Posterior cingulate gyrus (tissue), 11 donors: ENCODE measurements at regions not wholly inside any gene's neighbourhood (a gene's known extent, or its start where the extent isn't known, plus 50 kb on each side); places are given as distances from the start of the nearest gene placed in this dataset.

ENCODE experiments used
- DNase-seq, 10 donors: peaks; one replicate each; pipeline versions ENCODE4 v3.0.0 to v3.0.0-alpha.2; 2020 to 2021; ENCODE audit warnings: mixed read lengths in 3 of 10
- intact Hi-C: fragments of 100-400 bp; cut with DNase I; formaldehyde crosslinking; loops from one replicate; pipeline ENCODE4 v1.15.1; 2023

DNA sequence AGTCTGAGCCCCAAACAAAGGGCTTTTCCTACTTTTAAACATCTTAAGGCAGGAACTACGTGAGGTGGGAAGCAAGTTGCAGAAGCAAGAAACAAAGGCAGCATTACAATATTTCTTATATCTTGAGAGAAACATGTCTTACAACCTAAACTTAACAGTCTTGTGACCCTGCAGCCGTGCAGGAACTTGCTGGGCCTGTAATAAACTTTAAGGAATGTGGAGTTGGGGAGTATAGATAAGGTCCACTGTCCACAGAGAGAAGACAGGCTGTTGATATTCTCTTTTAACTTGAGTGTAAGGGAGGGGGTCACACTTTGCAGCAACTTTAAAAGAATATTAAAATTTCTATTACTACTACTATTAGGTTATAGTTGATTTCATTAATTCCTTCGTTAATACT is 214.6 kb upstream of the HTR2A start:
- DNase-seq = no peak
- intact Hi-C loops = no loop called here

DNA sequence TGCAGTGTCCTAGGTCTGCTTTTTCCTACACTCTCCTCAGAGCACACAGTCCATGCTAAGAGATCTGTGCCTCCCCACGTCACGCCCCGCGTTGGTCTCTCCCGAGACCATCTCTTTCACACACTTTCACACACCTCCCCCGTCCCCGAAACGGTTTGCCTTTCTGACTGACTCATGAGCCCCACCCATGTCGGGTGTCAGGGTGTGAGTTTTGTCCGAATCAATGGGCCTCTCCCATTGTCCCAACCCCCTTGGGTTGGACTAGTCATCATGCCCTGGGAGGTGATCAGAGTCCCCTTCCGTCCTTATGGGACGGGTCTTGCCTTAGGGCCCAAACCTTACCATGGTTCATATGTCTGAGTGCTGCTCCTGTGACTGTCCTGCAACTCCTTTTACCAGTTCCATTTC is 214.0 kb upstream of the HTR2A start:
- peak in 1 of 10 donors; percentile 59 for DNase-seq
- intact Hi-C loops = no loop called here

DNA sequence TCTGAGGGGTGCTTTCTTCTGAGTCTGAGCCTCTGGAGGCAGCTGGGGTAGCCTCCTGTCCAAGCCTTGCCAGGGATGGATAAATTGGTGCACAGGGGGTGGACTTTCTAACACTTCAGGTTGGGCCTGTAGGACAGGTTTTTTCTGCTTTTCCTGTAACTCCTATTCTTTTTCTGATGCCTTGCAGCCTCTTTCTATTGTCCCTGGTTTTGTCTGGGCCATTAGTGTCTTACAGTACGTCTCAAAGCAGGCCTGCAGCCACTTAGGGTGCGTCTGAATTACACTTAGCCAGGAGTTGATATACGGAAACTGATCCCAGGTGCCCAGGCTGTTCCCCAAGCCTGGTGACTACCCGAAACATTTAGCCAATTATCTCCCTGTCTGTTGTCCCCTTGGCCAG is 213.3 kb upstream of the HTR2A start:
- intact Hi-C loops = no loop called here
- DNase-seq = no peak

DNA sequence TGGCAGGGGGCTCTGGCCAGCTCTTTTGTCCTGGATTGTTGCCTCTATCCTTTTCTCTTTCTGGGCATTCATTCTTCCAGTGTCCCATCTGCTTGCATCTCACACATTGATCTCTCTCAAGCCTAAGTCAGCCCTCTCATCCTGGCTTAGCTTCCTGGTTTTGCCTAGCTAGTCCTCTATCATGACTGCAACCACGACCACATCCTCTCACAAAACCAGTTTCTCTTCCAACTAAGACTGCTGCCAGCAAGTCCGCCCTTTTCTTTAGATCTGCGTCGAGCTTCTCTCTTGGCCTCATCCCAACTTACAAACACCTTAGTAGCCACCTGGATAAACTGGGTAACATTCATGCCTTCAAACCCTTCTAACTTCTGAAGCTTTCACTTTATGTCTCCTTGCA is 212.2 kb upstream of the HTR2A start:
- DNase-seq = no peak
- intact Hi-C loops = no loop called here

DNA sequence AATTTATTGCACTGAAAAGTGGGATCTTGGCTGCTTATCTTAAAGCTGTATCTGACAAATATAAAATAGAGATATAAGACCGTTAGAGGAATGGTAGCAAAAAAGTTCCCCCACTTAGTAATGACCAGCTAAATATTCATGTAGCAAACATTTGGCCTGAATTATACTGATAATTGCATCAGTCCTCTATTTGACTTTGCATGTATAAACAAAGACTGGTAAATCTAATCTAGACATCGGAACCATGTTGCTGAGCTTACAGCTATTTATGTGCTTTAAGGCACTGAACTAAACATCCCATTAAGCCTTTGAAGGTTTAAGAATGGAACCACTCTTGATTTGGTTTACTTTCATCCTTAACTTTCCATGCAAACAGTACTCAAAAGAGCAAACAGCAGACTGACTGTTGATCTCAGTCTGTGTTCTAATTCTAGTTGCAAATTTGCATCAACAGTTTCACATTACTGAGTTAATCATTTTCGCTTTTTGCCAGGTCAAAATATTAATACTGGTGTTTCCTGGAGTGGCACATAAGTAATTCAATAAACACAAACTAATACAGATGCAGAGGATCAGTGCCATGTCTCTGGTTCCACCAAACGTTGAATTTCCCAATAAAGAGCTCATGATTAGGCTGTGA is 203.5 kb upstream of the HTR2A start:
- intact Hi-C loops = no loop called here
- no peak for DNase-seq

DNA sequence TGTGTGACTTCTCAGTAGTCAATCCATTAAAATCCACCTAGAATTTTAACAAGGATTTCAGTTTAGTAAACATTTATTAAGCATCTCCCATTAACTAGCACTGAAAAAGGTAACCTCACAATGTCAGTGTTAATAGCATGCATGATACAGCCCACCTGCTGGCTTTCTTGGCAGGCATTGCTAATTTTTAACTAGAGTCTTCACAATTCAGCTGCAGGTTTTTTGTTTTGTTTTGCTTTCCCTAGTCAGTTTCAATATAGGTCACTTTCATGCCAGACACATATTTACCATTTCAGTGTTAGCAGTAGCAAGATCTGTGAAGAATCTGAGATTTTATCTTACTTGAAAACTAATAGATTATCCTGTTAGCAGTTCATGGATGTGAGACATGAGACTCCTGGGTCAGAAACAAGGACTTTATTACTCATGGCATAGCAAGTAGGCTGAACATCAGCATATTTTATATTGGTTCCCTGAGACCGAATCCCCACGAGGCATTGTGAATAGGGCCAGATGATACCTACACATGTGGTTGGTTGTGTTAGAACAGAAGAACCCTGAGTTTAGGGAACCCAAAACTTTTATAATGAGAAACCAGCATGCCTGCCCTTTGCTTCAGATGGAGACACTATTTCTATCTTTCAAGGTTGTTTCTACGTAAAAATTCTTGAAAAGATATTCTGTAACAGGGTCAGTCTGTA is 198.0 kb upstream of the HTR2A start:
- intact Hi-C loops = no loop called here
- no peak for DNase-seq

DNA sequence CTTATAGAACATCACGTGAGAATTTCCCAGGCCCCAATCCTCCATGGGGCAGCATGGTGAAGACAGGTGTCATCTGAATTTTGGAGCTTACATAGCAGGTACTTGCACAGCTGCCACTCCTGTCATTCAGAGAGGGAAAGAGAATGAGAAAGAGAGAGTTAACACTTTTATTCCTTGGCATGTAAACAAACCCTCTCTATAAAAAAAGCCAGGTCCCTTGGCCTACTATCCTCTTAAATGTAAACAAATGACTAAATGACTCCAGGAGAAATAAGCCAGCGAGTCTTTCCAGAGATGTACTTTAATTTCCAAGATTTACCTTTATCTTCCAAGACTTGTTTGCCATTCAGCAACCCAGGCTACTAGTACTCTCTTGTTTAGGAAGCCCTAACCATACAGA is 195.3 kb upstream of the HTR2A start:
- intact Hi-C loops = no loop called here
- no peak for DNase-seq

DNA sequence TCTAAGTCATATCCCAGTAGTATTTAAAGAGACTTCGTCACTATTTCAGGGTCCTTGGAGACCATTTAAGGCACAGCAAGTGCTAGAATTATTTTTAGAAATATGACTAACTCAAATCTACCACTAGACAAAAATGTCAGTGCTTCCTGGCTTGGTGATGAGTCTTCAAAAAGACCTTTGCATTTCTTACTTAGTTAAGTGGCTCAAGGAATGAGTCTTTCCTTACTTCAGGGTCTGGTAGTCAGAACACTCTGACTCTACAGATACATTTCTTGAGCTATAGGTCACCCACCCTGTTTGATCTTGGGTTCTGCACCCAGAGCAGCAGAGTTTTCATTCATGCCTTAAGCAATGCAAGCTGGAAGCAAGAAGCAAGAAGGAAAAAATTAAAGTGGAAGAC is 191.0 kb upstream of the HTR2A start:
- intact Hi-C loops = no loop called here
- DNase-seq = no peak

DNA sequence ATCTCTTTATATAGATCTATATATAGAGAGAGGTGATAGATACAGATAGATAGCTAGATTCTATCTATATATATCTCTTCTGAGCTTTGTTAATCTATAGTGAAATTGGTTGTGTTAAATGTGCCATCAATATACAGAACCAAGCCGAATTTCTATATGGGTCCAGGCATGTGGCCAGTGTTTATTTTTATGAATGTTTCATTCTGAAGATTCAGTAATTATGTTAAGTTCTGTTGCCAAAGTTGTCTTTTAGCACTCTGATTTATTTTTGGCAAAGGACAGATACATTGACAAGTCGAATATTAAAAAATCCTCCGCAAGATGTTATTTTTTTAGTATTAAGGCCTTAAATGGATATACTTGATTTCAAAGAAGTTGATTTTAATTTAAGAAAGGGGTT is 190.4 kb upstream of the HTR2A start:
- no peak for DNase-seq
- intact Hi-C loops = no loop called here

DNA sequence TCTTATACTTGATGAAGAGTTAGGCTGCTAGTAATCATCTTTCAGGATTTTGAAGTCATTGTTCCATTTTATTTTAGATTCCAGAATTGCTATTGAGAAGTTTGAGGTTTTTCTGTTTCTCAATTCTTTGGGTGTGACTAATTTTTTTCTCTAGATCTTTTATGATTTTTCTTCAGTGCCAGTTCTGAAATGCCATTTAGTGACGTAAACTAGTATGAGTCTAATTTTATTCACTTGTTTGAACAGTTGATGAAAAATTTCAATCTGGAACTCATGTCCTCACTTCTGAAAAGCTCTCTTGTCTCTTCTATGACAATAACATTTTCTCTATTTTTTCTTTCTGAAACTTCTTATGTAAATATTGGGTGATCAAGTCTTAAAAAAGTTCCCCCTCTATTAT is 188.5 kb upstream of the HTR2A start:
- intact Hi-C loops = no loop called here
- DNase-seq = no peak

DNA sequence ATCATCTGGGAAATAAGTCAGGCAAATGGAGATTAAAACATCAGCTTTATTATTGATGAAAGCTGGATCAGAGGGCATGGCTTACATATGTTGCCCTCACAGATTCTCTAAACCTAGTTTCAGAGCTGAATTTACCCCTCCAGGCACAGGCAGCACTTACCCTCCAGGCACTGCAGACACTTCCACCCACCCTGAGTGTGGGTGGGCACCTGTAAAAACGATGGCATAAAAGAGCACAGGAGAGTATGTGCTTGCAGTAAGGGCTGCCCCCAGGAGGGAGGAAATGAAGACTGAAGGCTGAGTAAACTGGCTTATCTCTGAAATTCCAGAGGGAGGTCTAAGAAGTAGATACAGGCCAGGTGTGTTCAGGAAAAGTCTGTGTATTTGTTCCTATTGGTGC is 185.0 kb upstream of the HTR2A start:
- intact Hi-C loops = no loop called here
- DNase-seq = peak in 1 of 10 donors; percentile 64

DNA sequence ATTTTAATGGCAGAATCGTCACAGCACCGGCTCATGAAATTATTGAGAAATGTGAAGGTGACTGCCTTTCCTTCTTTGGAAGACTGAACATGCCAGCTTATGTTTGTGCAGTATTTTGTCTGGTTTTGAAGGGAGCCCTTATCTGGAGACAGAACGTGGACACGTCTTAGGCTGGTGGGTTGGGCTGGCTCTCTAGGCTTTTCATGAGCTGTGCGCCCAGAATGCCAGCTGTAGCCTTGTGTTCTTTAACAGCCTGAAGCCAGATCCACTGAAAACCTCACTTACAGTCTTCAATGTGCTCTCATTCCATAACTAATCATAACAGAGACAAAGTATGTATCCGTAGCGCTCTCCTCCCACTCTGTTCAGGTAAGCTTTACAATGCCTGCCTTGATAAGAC is 184.4 kb upstream of the HTR2A start:
- DNase-seq = peak in 6 of 10 donors; percentile 13 to 88 (median 46)

DNA sequence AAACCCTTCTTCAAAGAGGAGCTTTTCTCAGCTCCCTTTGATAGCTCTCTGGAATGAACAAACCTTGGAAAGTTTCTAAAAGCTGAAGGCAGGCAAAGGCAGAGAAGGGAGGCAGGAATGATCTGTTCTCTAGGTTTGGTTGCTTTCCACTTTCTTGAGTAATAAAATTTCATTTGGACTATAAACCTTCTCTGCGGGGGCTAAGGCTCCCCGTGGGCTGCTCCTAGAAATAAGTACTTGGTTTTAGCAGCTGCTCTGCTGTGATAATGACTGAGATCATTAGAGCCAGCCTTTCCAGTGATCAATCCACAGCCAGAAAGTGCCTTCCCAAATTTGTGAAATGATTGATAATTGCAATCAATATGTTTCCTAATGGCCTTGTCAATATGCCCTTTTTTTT is 183.8 kb upstream of the HTR2A start:
- peak in 2 of 10 donors; percentile 21 to 43 for DNase-seq
- intact Hi-C loops = no loop called here

More for the DNA sequence above, 184.4 kb upstream of the HTR2A start:
- intact Hi-C loops = no loop called here

DNA sequence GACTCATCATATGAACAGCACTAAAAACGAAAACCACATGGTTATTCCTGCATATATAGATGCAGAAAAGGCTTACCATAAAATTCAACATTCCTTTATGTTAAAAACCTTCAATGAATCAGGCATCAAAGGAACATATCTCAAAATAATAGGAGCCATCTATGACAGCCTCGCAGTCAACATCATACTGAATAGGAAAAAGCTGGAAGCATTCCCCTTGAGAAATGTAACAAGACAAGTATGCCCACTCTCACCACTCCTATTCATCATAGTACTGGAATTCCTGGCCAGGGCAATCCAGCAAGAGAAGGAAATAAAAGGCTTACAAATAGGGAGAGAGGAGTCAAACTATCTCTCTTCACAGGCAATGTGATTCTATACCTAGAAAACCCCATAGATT is 179.6 kb upstream of the HTR2A start:
- DNase-seq = no peak
- intact Hi-C loops = no loop called here

DNA sequence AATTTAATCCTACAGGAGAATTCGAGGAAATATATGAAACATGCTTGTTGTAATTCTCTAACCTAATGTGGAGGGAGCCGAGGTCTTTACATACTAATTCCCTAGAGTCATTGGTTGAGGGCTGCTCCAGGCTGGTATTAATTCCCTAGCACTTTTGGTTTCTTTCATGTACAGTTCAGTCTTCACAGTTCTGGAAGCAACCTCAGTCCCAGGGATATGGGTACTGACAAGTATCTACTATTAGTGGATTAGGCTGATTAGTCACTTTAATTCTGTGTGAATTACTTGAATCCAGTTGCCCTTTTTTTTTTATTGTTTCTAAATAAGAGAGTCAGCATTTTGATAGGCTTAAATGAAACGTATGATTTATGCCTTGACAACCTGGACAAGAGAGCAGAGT is 172.3 kb upstream of the HTR2A start:
- DNase-seq = no peak
- intact Hi-C loops = no loop called here

DNA sequence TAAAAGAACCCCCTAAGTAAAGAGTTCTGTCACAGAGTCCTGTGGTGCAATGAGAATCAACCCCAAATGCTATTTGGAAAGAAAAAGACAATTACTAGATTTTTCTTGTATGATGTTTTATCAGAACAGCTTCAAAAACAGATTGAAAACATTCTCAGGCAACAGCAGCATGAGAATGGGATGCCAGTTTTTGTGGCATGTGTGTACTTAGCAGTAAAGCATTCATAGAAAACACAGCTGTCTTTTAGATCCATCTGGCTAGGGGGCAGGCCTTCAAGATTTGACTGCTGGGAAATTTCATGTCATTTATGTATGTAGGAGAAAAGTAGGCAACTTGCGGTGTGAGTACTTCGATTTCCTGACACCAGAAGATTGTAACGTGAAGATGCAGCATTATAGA is 170.5 kb upstream of the HTR2A start:
- intact Hi-C loops = no loop called here
- no peak for DNase-seq

DNA sequence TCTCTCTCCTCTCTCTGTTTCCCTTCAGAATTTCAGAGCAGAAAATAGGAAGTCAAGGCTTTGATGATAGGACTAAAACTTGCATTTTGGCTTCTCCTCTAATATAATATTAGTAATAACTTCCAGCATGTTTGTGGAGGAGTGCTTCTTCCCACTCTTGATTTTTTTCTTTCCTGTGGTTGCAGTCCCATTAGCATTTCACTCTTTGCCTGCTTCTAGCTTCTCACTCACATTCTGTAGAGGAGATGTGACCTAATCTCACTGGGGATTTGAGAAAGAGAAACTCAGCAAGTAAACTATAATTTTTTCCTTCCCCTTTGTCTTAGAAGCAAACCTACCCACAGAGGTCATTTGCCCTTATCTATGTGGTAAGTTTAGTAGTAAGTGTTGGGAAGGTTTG is 169.4 kb upstream of the HTR2A start:
- intact Hi-C loops = no loop called here
- DNase-seq = no peak

DNA sequence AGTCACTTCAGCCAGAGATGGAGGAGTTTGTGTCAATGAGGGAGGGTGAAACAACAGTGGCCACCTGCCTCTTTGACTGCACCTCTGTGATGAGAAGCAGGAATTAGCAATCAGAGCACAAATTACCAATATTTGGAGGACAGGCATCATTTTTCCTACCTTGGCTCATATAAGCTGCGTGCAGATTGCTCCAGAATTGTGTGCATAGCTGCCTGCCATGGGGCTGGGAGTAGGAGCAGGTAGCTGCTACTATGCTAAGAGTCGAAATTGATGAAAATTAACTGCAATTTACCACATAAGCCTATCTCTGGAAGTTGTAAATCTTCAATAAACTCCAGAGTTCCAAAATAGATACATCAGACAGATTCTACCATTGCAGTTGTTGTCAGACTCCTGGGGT is 167.5 kb upstream of the HTR2A start:
- intact Hi-C loops = no loop called here
- DNase-seq = no peak

DNA sequence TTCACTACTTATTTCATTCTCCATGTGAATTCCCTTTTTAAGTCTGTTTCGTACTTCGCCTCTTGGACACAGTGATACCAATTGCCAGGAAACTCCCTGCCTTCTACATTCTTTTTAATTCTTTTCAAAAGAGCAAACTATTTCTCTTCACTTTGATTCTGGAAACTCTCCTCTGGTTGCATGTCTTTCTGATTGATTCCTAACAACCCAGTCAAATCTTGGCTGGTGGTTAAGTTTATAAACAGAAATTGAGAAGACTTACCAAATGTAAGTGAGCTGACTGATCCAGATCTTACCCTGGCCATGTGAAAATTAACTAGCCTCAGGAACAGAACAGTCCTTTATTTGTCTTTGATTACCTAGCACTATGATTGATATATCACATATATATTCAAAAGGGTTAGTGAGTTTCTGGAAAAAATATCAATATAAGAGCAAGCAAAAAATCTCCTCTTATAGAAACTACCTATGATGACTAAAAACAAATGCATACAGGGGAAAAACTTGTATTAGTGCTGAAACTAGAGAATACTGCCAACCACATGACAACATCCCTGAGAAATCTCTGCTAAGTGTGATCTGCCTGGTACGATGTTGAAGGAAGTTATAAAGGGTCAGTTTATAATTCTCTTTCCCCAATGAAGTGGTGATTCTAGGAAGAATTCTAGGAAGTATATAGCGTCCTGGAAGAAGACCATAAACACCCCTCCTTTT is 152.6 kb upstream of the HTR2A start:
- DNase-seq = no peak
- intact Hi-C loops = no loop called here

DNA sequence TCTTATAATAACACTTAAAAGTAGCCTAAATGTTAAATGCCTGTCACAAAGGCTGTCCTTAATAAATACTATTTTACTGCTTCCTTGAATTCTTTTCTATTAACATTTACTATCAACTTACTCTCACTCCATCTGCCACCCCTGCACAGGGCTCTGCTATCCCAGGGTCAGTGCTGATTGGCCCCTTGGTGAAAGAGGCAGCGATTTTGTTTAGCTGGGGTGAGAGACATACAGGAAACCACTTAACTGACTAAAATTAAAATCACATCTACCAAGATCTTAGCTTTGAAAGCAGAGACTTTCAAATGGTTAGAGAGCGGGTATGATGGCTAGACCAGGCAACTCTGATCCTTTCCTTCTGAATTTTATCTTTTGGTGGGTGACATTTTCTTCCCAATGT is 149.9 kb upstream of the HTR2A start:
- intact Hi-C loops = no loop called here
- no peak for DNase-seq

DNA sequence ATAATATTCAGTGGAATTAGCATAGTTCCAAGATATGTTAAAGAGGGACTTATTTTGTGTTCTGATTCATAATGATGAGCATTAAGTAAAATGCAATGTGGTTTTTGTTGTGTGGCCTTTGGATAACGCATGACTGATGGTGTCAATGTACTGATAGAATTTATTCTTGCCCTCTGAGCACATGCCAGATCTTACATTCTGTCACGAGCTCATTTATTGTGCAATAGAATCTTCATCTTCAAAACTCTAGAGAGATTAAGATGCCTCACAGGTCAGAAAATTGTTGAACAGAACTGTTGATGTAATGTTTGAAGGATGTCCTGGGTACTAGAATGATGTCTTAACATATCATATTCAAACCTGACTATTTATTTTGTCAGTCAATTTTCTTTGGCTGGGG is 148.0 kb upstream of the HTR2A start:
- DNase-seq = no peak
- intact Hi-C loops = no loop called here

DNA sequence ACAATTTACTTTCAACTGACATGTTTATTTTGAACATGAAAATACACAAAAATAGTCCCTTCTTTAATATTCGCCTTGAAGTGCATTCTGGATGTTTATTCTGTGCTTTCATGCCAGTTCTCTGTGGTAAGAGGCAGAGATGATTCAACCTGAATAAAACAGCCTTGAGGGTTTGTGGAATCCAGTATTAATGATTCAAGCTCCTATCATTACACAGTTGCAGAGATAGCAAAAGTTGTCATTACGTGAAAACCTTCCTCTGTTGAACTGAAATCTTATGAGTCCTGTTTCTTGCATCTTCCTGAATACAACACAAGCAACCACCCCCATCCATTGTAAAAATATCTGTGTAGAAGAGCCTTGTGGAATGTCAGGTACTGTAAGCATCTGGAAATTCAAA is 142.3 kb upstream of the HTR2A start:
- DNase-seq = no peak
- intact Hi-C loops = no loop called here
